NCI-H1092 treated with DMSO at 0.1 percent for 48 hours (cell line): ENCODE measurements at regions not wholly inside any gene's neighbourhood (a gene's known extent, or its start where the extent isn't known, plus 50 kb on each side); places are given as distances from the start of the nearest gene placed in this dataset.
"Not testable (repeated sequence)": the region's sequence is repeated elsewhere in the genome, so short reads cannot be mapped to it uniquely, and the experiment has no call there.

Experiments
- DNase-seq: peaks from one replicate; lab custom pipeline; 2025; lab: John Stamatoyannopoulos, UW

DNA sequence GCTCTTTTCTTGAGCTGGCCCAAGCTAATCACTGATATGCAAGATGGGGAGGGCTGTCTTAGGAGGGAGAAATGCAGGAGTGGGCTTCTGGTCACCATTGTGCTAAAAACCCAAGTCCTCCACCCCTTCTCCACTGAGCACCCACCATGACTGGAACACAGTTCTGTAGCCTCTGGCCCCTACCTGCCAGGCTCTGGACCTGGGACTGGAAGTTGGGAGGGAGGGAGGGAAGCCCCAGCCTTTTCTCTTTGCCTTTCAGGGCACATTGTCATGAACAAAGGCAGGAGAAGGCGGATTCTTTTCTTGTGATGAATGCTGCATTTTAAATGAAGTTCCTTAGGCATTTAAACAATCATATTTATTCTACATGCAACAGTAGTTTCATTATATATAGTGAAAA is 559.1 kb upstream of the TRPC7 start:
- no peak for DNase-seq

DNA sequence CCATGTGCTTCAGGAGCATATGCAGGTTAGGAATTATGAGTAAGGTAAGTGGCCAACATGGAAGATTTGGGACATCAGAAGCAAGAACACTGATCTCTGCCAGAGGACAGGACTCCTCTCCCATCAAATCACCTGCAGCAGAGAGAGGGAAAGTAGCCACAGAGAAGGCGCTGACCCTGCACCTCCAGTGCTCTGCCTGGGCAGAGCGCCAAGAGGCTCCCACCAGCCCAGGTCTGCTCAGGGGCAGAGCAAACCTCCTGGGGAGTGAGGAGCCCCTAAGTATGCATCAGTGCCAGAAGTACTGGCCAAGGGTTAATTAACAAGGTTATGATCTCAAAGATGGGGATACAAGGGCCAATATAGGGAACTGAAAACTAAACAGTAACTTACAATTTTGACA is 545.3 kb upstream of the TRPC7 start:
- no peak for DNase-seq

DNA sequence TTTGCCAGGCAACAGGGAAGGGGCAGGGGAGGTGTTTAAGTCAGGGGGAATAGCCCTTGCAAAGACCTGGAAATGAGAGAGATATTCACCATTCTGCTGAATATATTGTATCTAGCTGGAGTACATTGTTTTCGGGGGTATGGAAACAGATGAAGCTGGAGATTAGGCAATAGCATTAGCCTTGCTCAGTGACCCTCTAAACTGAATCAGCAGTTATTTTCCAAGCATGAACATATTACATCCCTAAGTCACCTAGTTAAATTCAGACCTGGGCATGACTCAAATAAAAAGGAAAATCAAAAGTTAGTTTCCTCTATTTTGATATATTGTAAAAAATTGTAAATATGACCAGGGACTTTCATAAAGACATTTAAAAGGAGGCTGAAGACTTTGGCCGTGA is 544.6 kb upstream of the TRPC7 start:
- no peak for DNase-seq

DNA sequence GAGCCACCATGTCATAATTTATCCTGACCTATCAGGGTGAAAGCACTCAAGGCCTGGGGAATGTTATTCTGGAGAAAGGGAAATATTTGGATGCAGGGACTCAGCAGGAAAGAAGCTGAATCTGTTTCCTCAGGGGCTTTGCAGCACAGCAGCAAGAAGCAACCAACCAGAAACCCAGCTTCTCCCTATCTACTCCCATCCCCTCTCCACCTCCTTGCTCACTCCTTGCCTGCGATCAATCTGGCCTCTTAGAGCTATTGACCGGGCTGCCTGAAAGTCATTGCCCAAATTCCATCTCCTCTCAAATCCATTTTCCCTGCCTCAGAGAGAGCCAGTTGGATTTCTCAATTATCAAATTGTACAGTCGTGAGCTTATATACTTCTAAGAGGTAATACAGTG is 542.0 kb upstream of the TRPC7 start:
- no peak for DNase-seq

DNA sequence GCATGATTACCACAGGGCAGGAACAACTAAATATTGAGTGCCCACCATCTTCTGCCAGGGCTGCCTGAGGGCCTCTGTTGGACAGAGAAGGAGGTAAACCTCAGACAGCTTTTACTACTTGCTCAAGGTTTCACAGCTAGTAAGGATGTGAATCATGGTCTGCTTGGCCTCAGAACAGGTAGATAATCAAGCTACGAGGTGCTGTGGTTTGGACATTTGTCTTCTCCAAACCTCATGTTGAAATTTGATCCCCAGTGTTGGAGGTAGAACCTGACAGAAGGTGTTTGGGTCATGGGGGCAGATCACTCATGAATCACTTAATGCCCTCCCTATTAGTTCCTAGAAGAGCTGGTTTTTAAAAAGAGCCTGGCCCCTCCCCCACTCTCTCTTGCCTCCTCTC is 541.2 kb upstream of the TRPC7 start:
- no peak for DNase-seq

DNA sequence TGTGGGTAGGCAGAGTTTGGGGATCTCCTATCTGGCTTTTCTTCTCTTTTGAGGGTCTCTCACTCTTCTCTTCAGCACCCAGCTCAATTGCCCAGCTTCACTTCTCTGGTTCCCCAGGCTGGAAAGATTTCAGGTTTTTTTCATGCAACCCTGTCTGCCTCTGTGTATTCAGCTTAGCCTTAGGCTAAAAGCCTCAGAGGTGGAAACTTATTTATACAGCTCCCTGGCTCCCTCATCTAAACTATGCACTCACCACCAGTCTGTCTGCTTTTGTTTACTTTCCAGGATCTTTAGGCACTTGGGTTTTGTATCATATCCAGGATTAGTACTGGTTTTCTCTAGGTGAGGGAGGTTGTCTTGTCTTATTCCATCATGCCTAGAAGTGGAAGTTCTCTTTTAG is 540.2 kb upstream of the TRPC7 start:
- no peak for DNase-seq

DNA sequence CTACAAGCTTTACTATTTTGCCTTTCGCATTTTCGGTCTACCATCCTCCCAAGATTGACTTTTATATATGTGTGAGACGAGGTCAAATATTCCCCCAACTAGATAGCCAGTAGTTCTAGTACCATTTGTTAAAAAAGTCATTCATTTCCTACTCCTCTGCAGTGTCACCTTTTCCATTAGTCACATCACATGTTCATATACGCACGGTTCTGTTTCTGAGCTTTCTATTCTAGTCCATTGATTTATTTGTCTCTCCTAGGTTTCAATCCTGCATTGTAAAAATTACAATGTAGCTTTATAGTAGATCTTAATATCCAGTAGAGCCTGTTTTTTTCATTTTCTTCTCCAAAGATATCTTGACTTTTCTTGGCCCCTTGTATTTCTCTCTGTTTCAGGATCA is 528.7 kb upstream of the TRPC7 start:
- no peak for DNase-seq

DNA sequence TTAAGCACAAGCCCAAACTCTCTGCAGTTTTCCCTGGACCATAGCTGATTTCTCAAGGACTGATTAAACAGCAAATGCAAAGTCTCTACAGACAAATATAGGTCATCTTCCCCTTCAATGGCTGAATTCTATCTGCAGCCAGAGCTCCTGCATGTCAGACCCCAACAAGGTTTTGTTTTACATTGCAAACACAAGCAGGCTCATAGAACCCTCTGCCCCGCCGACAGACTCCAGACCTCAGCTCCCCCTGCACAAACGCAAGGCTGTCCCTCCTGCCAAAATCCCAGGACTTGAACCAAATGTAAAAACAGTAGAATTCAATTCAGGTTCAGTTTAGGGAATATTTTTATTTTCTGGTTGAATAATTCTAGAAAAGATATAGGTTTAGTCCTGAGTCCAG is 526.7 kb upstream of the TRPC7 start:
- DNase-seq: peak; percentile 5

DNA sequence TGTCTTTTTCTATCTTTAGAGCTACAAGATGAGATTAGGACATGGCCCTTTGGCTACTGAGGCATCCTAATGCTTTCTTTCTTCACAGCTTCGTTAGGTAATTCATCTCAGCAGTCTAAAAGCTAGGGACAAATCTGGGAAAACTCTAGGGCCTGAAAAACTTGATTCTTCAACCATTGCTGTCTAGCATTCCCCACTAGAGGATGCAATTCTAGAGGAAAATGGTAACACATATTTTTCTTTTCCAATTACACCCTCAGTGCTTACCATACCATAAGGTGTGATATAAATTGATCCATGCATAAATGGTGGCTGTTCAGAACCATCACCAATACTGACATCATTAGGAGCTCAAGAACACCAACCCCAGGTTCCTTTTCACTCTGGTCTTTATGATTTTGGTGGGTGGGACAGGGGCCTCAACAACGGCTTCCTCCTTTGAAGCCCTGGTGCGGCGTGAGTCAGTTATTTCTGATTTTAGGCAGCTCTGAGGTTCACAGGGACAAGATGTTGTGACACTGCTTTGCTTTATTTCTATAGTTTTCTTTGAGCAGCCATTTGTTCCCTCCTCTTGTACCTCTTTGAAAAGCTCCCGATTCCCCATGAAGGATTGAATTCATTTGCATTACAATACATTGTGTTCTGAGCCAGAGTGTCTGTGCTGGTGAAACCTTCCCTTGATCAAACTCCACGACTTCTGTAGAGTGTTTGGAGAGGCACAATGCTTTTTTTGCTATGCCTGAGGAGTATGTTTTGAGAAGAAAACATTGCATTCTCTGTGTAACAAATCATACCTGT is 526.0 kb upstream of the TRPC7 start:
- DNase-seq: no peak

DNA sequence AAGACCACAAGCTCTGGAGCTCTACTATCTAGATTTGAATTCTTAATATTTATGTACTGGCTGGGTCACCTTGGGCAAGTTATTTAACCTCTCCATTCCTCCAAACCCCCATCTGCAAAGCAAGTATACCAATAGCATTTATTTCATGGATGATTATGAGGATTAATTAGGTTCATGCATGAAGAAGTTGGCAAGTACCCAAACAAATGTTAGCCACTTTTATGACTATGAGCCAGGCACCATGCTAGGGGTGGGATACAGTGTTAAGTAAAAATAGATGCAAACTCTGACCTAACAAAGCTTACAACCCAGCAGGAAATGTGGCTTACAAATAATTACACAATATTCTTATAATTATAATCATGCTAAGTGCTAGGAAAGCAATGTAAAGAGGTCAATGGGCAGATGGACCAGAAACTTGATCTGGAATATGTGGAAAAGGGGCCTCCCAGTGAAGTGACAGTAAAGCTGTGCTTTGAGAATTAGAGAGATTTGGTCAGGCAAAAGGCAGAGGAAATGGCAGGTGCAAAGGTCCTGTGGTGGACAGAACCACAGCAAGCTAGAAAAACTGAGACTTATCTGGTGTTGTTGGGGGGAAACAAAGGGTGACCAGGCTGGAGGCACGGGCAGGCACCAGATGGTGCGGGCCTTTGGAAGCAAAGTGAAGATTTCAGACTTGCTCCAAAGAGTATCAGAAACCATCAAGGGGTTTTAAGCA is 525.2 kb upstream of the TRPC7 start:
- DNase-seq: no peak

DNA sequence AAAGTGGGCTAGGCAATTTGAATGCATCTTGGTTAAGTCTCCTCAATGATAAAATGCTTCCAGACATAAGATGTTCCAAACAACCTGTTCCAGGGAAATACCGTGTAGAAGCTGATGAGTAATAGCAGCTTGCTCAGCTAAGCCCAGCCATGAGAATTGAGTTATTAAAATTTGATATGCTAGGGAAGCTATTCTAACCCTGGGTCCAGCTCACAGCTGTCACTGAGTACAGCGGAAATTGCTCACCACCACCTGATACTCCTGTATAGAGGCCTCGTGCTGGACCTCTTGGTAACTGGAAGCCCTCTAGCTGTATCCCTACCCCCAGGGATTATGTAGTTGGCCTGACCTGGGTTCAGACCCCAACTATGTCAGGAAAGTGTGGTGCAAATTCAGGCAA is 521.3 kb upstream of the TRPC7 start:
- no peak for DNase-seq

DNA sequence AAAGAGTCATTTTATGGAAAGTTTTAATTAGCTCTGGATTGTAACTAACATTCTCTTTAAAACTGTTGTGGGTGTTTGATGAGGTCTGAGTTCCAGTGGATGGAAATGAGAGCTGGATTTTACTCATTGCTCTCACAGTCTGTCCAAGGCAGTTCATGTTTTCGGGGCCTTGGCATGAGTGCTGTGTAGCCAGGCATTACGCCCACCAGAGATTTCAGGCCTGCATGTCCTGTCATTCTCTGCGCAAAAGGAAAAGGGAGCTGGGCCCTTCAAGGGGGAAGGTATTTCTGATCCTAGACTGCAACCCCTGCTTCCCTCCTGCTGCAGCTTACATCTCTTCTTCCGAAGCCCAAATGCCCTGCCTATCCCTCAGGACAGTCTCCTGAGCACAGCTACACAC is 499.6 kb upstream of the TRPC7 start:
- DNase-seq: no peak

DNA sequence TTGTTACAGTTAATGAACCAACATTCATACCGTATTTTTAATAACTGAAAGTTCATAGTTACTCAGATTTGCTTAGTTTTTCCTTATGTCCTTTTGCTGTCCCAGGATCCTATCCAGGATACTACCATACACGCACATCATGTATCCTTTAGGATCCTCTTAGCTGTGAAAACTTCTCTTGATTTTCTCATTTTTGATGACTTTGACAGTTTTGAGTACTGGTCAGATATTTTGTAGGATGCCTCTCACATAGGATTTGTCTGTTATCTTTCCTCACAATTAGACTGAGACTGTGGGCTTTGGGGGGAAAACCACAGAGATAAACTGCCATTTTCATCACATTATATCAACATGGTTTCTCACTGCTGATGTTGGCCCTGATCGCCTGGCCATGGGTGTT is 491.3 kb upstream of the TRPC7 start:
- no peak for DNase-seq

DNA sequence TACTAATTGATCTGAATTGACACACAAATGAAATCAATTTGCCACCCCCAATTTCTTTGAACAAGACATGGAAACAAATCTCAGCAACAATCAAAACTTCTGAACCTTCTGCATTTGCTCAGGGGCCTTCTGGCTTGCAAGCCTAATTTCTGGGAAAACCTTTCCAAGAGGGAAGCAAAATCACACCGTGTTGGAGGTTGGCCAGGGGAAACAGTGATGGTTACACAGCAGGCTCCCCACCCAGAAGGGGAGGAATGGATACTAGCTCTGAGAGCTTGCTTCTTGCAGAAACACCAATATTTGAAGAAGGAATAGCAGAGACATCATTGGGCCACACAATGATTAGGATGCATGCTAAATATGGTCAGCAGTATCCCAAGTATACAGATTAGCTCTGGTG is 488.6 kb upstream of the TRPC7 start:
- no peak for DNase-seq

DNA sequence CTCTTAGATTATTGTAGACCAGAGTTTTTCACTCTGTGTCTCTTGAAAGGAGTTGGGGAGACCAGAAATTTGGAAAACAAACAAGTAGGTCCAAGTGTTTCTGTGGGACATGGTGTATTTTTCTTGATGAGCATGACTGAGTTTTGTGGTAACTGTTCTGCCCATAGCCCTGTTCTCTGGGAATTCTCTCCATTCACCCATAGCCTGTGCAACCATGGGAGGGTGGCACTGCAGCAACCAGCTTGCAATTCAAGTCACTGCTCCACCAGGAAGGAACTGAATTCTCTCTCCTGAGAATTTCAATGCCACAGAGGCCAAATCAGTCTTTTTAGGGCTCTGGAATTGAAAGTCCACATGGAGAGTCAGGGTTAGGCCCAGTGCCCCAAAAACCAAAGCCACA is 475.3 kb upstream of the TRPC7 start:
- DNase-seq: no peak

DNA sequence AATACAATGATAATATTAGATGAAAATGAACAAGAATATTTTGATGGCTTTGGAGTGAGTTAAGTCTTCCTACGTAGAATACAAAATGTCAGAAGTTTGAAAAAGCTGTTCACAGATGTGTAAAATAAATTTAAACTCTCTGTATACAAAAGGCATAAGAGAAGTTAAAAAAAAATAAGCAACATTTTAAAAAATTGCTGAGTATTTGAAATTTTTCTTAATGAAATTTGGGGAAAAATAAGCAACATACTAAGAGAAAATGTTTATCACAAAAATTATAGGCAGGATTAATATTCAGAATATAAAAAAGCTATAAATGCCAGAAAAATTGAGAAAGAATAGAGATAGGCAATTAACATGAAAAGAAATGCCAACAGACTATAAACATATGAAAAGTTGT is 470.7 kb upstream of the TRPC7 start:
- DNase-seq: no peak

DNA sequence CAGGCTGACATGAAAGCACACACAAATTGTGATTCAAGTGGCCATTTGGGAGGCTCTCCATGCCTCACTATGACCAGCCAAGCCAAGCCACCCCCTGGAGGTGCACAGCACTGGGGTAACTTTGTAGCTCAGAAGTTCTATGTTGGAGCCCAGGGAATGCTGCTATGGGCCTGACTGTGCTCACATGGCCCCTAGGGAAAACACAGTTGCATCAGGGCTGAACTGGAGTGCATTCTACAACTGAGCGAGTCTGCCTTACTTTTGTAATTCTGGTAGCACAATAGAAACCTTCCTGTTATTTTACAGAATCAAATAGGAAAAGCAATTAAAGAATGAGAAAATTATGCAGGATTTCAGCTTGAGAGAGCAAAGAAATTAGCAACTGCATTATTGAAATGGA is 455.5 kb upstream of the TRPC7 start:
- no peak for DNase-seq

DNA sequence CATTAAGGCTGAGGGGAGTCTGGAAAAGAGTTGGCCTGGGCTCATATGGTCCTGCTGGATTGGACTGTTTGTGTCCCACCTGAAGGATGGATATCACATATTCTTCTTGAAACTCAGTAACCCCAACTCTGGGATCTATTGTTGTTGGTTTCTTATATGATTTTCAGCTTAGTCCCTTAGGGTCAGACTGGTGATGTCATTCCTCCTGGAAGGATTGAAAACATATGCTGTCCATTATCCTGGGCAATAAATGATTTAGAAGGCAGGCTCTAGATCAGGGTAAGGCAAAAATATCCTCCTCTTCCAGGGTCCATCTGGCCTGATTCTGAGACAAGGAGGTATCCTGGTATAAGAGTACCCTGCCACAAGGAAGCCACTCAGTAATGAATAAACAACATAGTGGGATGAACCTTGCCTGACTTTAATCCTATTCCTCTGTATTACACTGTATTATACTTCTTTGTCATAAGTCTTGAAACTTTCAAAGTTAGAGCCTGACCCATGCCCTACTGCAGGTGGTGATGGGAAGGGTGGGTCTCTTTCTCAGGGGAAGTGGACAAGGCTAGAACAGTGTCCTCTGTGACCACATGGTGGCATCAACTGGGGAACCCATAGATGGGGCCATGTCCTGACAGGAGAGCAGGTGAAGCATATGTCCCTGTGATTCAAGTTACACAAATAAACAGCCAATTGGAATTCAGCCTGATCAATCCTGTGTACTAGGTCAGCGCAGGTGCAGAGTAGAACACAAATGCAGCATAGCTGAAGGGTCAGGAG is 454.4 kb upstream of the TRPC7 start:
- DNase-seq: no peak

DNA sequence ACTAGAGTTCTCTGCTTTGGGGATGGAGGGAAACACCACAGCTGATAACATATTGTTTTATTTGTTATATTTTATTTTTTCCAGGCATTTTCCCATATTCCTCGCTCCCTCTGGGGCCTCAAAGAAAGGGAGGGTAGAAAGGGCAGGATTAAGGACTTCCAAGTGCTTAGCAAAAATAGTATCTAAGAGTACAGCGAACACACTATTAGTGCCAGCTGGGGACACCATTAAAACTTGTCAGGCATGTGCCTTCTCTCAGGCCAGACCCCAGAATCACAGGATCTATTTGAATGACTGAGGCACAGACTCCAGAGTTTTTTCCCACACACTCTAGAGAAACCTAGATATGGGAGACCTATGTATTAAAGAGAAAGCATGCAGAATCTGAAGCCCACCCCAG is 451.0 kb upstream of the TRPC7 start:
- no peak for DNase-seq

DNA sequence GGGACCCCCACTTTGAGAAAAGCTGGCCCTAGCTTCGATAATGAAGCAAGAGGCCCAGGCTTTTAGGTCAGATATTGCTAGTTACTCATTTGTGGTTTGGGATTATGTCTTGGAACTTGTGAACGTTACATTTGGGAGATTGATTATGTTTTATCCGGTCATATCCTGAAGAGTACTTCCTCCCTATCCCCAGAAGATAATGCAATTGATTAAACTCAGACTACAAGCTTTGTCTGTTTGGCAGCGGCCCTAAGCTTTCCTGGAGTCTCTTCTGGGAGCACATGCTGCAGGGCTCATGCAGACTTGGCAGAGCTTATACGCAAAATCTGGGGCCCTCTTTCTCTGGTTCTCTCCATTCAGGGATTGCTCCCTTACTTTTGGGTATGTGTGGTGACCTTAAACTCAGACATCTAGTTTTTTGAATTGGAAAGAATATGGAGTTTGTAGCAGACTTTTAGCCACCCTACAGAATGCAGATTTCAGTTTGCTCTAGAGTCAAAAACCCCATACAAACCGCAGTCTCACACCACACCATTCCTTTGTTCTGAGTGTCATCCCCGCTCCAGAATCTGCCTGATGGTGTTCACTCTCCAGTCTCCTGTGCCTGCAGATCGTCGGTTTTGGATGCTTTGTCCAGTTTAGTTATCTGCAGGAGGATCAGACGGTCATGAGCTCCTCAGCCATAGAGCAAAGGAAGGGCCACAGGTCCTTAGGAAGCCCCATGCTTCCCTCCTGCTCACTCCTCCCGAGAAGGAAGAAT is 449.5 kb upstream of the TRPC7 start:
- DNase-seq: no peak

DNA sequence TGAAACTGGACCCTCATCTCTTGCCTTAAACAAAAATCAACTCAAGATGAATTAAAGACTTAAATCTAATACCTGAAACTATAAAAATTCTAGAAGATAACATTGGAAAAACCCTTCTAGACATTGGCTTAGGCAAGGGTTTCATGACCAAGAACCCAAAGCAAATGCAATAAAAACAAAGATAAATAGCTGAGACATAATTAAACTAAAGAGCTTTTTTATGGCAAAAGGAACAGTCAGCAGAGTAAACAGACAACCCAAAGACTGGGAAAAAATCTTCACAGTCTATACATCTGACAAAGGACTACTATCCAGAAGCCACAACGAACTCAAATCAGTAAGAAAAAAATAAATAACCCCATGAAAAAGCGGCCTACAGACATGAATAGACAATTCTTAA is 446.9 kb upstream of the TRPC7 start:
- DNase-seq: not testable (repeated sequence)

DNA sequence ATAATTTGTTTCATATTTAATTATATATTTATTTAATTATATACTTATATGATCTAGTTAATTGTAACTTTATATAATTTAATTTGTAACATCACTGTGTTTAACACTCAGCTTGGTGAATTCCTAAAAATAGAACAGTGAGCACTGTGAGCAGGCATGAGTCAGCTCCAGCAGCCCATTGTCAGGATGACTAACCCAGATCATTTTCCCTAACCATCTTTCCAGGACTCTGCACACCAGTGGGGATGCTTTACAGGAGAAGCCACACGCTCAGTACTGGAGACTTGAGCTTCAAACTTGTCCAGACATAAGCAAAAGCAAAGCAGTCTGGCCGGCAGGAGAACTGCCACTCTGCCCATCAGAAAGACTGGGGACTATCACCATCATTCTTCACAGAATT is 446.2 kb upstream of the TRPC7 start:
- no peak for DNase-seq
